Glutamatergic neuron (in vitro differentiated cells): ENCODE measurements at regions not wholly inside any gene's neighbourhood (a gene's known extent, or its start where the extent isn't known, plus 50 kb on each side); places are given as distances from the start of the nearest gene placed in this dataset.
"Not testable (repeated sequence)": the region's sequence is repeated elsewhere in the genome, so short reads cannot be mapped to it uniquely, and the experiment has no call there.

Source experiments
- DNase-seq: peaks from one replicate; pipeline ENCODE4 v3.0.0; 2022
- H3K27ac Mint-ChIP-seq: one replicate; pipeline ENCODE4 v1.8.0; 2020; ENCODE audit warnings: mild to moderate bottlenecking, mixed read lengths, inconsistent platforms; ENCODE audit not compliant: unreplicated experiment
- H3K27me3 Mint-ChIP-seq: one replicate; pipeline ENCODE4 v1.8.0; 2020; ENCODE audit warnings: mild to moderate bottlenecking, moderate library complexity, mixed read lengths, inconsistent platforms; ENCODE audit not compliant: unreplicated experiment
- H3K36me3 Mint-ChIP-seq: one replicate; pipeline ENCODE4 v1.8.0; 2020; ENCODE audit warnings: mild to moderate bottlenecking, mixed read lengths, inconsistent platforms; ENCODE audit not compliant: unreplicated experiment
- H3K4me1 Mint-ChIP-seq: one replicate; pipeline ENCODE4 v1.8.0; 2020; ENCODE audit warnings: mild to moderate bottlenecking, low read depth, mixed read lengths, inconsistent platforms; ENCODE audit not compliant: unreplicated experiment
- H3K4me3 Mint-ChIP-seq: one replicate; pipeline ENCODE4 v1.8.0; 2020; ENCODE audit warnings: mild to moderate bottlenecking, mixed read lengths, inconsistent platforms; ENCODE audit not compliant: unreplicated experiment
- H3K9me3 Mint-ChIP-seq: one replicate; pipeline ENCODE4 v1.8.0; 2020; ENCODE audit warnings: mild to moderate bottlenecking, moderate library complexity, mixed read lengths, inconsistent platforms; ENCODE audit not compliant: unreplicated experiment
- TF ChIP-seq, protein P1 (sequence below): fragments of 200-600 bp; sonication (generic); IDR thresholded peaks from one replicate; pipeline ENCODE4 v1.5.0; 2021; ENCODE audit not compliant: partially characterized antibody, unreplicated experiment

DNA sequence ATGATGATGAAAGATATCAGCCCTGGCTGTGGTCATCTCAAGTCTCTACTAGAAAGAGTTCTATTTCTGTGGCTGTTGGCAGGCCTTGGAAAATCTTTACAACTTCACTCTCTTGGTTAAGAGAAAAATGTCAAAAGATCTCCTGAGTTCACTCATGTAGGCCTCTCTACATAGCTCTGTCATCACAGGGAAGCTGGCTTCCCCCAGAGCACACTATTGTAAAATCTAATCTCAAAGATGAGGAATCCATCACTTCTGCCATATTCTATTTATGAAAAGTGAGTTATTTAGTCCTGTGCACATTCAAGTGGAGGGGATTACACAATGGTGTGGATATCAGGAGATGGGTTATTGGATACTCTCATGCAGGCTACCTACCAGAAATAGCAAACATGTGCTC, 388.4 kb upstream of the HS3ST1 start:
- TF ChIP-seq, protein P1, sequence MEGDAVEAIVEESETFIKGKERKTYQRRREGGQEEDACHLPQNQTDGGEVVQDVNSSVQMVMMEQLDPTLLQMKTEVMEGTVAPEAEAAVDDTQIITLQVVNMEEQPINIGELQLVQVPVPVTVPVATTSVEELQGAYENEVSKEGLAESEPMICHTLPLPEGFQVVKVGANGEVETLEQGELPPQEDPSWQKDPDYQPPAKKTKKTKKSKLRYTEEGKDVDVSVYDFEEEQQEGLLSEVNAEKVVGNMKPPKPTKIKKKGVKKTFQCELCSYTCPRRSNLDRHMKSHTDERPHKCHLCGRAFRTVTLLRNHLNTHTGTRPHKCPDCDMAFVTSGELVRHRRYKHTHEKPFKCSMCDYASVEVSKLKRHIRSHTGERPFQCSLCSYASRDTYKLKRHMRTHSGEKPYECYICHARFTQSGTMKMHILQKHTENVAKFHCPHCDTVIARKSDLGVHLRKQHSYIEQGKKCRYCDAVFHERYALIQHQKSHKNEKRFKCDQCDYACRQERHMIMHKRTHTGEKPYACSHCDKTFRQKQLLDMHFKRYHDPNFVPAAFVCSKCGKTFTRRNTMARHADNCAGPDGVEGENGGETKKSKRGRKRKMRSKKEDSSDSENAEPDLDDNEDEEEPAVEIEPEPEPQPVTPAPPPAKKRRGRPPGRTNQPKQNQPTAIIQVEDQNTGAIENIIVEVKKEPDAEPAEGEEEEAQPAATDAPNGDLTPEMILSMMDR, result no peak
- Mint-ChIP-seq H3K9me3 (no peaks in the 10 kb centered on the region), H3K27ac (no peak overlapping the region), H3K4me3 (no peak overlapping the region), H3K4me1 (peaks cover 4% of the 10 kb centered on the region), H3K27me3 (no peaks in the 10 kb centered on the region), H3K36me3 (no peaks in the 10 kb centered on the region)
- DNase-seq, result no peak

DNA sequence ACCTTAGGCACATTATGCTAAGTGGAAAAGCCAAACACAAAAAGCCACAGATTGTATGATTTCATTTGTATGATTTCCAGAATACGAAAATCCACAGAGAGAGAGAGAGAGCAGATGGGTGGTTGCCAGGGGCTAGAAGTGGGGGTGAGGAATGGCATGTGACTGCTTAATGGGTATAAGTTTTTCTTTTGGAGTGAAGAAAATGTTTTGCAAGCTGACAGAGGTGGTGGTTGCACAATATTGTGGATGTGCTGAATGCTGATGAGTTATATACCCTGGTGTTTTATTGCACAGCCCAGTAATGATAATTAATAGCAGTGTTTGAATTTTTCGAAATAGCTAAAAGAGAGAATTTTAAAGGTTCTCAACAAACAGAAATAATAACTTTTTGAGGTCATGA, 386.1 kb upstream of the HS3ST1 start:
- no peaks in the 10 kb centered on the region for H3K27me3 Mint-ChIP-seq
- no peak for DNase-seq
- TF ChIP-seq, protein P1, result no peak
- no peak overlapping the region for H3K27ac Mint-ChIP-seq
- H3K9me3 Mint-ChIP-seq, result no peaks in the 10 kb centered on the region
- no peaks in the 10 kb centered on the region for H3K4me1 Mint-ChIP-seq
- H3K36me3 Mint-ChIP-seq, result no peaks in the 10 kb centered on the region
- no peak overlapping the region for H3K4me3 Mint-ChIP-seq

DNA sequence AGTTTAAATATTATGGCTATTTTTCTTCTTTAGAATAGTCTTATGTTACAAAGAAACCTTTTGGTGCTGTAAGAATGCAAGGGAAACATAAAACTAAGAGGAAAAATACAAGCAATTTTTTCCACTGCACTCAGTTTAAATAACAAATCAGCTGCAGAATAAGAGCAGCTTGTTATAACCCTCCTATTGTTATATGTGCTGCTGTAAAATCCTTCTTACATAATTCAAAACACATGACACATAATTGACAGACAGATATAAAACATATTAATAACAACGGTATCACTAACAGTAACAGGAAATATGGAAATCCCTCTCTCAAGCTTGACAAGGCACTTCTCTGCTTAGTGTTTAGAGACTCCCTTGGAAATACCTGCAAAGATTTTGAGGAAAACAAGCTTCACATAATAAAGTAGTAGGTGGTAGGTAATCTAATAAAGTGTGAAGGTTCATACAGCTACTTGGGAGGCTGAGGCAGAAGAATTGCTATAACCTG, 385.3 kb upstream of the HS3ST1 start:
- H3K4me3 Mint-ChIP-seq, result no peak overlapping the region
- H3K4me1 Mint-ChIP-seq, result no peaks in the 10 kb centered on the region
- H3K27me3 Mint-ChIP-seq, result no peaks in the 10 kb centered on the region
- no peak overlapping the region for H3K27ac Mint-ChIP-seq
- DNase-seq, result no peak
- no peaks in the 10 kb centered on the region for H3K9me3 Mint-ChIP-seq
- TF ChIP-seq, protein P1, result no peak
- no peaks in the 10 kb centered on the region for H3K36me3 Mint-ChIP-seq

DNA sequence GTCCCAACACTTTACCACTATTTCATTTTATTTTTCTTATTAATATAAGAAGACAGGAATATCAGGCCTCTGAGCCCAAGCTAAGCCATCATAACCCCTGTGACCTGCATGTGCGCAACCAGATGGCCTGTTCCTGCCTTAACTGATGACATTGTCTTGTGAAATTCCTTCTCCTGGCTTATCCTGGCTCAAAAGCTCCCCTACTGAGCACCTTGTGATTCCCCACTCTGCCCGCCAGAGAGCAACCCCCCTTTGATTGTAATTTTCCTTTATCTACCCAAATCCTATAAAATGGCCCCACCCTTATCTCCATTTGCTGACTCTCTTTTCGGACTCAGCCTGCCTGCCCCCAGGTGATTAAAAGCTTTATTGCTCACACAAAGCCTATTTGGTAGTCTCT, 382.8 kb upstream of the HS3ST1 start:
- not testable (repeated sequence) for H3K9me3 Mint-ChIP-seq, H3K27ac Mint-ChIP-seq, H3K4me1 Mint-ChIP-seq, DNase-seq, H3K27me3 Mint-ChIP-seq, H3K4me3 Mint-ChIP-seq, H3K36me3 Mint-ChIP-seq

DNA sequence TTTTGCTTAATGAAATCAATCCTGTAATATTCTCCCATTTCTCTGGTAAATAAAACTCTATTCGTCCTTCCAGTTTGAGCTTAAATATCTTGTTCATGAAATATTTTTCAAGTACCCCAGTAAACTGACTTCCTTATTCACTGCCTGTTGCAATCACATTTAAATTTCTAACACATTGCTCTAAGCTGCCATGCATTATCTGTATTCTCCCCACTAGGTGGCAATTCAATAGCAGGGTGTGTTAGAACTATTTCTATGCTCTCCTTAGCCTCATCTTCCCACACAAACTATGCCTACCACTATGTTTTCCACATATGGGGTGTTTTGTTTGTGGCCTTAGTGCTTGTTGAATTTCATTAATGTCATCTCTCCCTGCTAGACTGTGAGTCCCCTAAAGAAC, 377.1 kb upstream of the HS3ST1 start:
- Mint-ChIP-seq H3K9me3 (no peaks in the 10 kb centered on the region), H3K4me1 (no peaks in the 10 kb centered on the region), H3K27ac (no peak overlapping the region), H3K4me3 (no peak overlapping the region), H3K27me3 (no peaks in the 10 kb centered on the region), H3K36me3 (no peaks in the 10 kb centered on the region)
- TF ChIP-seq, protein P1, result peak; percentile 43
- DNase-seq, result no peak
